K562 (cell line): ENCODE measurements at regions not wholly inside any gene's neighbourhood (a gene's known extent, or its start where the extent isn't known, plus 50 kb on each side); places are given as distances from the start of the nearest gene placed in this dataset.

Experiments used
- MYC ChIP-seq, 2 experiments: fragments of 250-450 bp in 1 of 2; sonication (Bioruptor Pico) in 1 of 2; IDR thresholded peaks; 2 replicates each; pipeline versions ENCODE4 v1.5.1 to v1.6.1; 2012 to 2021; ENCODE audit warnings: low read depth in 2 of 2, borderline replicate concordance in 1 of 2, improper control_type of control experiment in 1 of 2, low read length in 1 of 2, mild to moderate bottlenecking in 1 of 2, moderate library complexity in 1 of 2
- RCOR1 ChIP-seq, 2 experiments: IDR thresholded peaks; 2 replicates each; pipeline ENCODE4 v1.6.1; 2012; ENCODE audit warnings: low read depth in 2 of 2, low read length in 2 of 2, borderline replicate concordance in 1 of 2, improper control_type of control experiment in 1 of 2
- SNAPC5 ChIP-seq: fragments of 250-450 bp; sonication (Bioruptor Pico); IDR thresholded peaks from 2 replicates; pipeline ENCODE4 v1.8.0; 2021; ENCODE audit warnings: moderate library complexity, mild to moderate bottlenecking, inconsistent platforms
- ZBTB7A ChIP-seq: IDR thresholded peaks from 2 replicates; pipeline ENCODE4 v1.6.1; 2011; ENCODE audit warnings: low read depth, mild to moderate bottlenecking, low read length, moderate library complexity, borderline replicate concordance; ENCODE audit not compliant: control insufficient read depth

GRCh38 chr4:15327311-15328298 lies 100.2 kb upstream of the C1QTNF7 start:
- TF ChIP-seq RCOR1 (IDR thresholded peaks at IDR 0.05; ENCODE audit: borderline replicate concordance in 1 of 2, low read depth in 2 of 2, low read length in 2 of 2) (no peak), SNAPC5 (CRISPR knock-in tag) (no peak), MYC (IDR thresholded peaks at IDR 0.05; ENCODE audit: low read depth, low read length) (no peak), MYC (CRISPR knock-in tag; IDR thresholded peaks at IDR 0.05; ENCODE audit: borderline replicate concordance, low read depth) (no peak), ZBTB7A (no peak)
